ENCODE measurements at regions not wholly inside any gene's neighbourhood (a gene's known extent, or its start where the extent isn't known, plus 50 kb on each side); places are given as distances from the start of the nearest gene placed in this dataset.

DNA sequence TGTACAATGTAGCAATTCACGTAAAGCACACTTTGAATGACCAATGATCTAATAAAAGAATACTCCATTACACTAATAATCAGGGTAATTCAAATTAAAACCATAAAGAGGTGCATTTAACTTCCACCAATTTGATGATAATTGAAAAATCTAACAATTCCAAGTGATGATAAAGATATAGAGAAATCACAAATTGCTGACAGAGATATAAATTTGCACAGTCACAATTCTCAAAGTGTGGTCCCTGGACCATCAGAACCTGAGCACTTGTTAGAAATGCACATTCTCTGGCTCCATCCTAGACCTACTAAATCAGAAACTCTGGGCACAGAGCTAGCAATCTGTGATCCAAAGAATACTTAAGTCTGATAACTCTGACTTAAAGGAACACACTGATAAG, 165.8 kb upstream of the DCC start:
- TF ChIP-seq CTCF (IDR thresholded peaks at IDR 0.05; ENCODE audit: low read depth, low read length, missing control alignments) = no peak
- DNase-seq (ENCODE audit: low read depth) = no peak

GRCh38 chr18:52175406-52175805, 164.6 kb upstream of the DCC start:
- no peak for DNase-seq (ENCODE audit: low read depth)
- no peak overlapping the region for H3K4me3 ChIP-seq (ENCODE audit: low read depth, low read length)
- no peak for TF ChIP-seq CTCF (IDR thresholded peaks at IDR 0.05; ENCODE audit: low read depth, low read length, missing control alignments)

More for the DNA sequence above, 165.8 kb upstream of the DCC start:
- no peak overlapping the region for H3K4me3 ChIP-seq (ENCODE audit: low read depth, low read length)

DNA sequence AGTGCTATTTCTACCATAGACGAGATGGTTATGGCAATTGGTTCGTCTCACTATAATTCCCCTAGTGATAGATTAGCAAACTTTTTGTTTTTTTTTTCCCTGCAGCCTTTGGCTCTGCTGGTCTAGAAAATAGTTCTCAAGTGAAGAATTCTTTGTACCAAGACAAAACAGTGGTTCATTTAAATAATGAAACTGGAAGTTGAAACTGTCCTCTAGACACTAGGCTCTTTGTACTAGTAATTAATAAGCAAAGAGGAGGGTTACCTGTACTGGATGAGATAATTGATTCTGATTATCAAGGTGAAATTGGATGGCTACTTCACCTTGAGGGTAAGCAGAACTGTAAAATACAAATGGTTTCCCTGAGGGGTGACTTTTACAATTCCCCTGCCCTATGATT, 156.9 kb upstream of the DCC start:
- DNase-seq (ENCODE audit: low read depth) = no peak
- no peak for TF ChIP-seq CTCF (IDR thresholded peaks at IDR 0.05; ENCODE audit: low read depth, low read length, missing control alignments)
- H3K4me3 ChIP-seq (ENCODE audit: low read depth, low read length) = no peak overlapping the region

GRCh38 chr18:52190195-52190594, 149.8 kb upstream of the DCC start:
- no peak overlapping the region for H3K4me3 ChIP-seq (ENCODE audit: low read depth, low read length)
- TF ChIP-seq CTCF (IDR thresholded peaks at IDR 0.05; ENCODE audit: low read depth, low read length, missing control alignments) = no peak

GRCh38 chr18:52190631-52191030, 149.4 kb upstream of the DCC start:
- no peak for DNase-seq (ENCODE audit: low read depth)
- no peak for TF ChIP-seq CTCF (IDR thresholded peaks at IDR 0.05; ENCODE audit: low read depth, low read length, missing control alignments)
- H3K4me3 ChIP-seq (ENCODE audit: low read depth, low read length) = no peak overlapping the region

More at GRCh38 chr18:52190195-52190594, 149.8 kb upstream of the DCC start:
- DNase-seq (ENCODE audit: low read depth) = no peak

GRCh38 chr18:52200406-52200805, 139.6 kb upstream of the DCC start:
- no peak overlapping the region for H3K4me3 ChIP-seq (ENCODE audit: low read depth, low read length)
- TF ChIP-seq CTCF (IDR thresholded peaks at IDR 0.05; ENCODE audit: low read depth, low read length, missing control alignments) = no peak

GRCh38 chr18:52200921-52201663, 138.9 kb upstream of the DCC start:
- DNase-seq (ENCODE audit: low read depth) = no peak
- no peak overlapping the region for H3K4me3 ChIP-seq (ENCODE audit: low read depth, low read length)
- no peak for TF ChIP-seq CTCF (IDR thresholded peaks at IDR 0.05; ENCODE audit: low read depth, low read length, missing control alignments)

More at GRCh38 chr18:52200406-52200805, 139.6 kb upstream of the DCC start:
- no peak for DNase-seq (ENCODE audit: low read depth)

Data from GM12864 (cell line).